ENCODE measurements at regions not wholly inside any gene's neighbourhood (a gene's known extent, or its start where the extent isn't known, plus 50 kb on each side); places are given as distances from the start of the nearest gene placed in this dataset.

- H3K27me3 Mint-ChIP-seq (ENCODE audit: low read depth) = no peaks in the 10 kb centered on the region
- H3K23ac ChIP-seq (ENCODE audit: insufficient read length, low read depth, low read length) = no peak overlapping the region
- no peak overlapping the region for H2BK5ac ChIP-seq (ENCODE audit: insufficient read length, low read length)
Observed at GRCh38 chr5:104347119-104347708, 784.6 kb upstream of the NUDT12 start.

More at GRCh38 chr5:104347119-104347708, 784.6 kb upstream of the NUDT12 start:
- Histone ChIP-seq H2BK15ac (ENCODE audit: low read depth, low read length) (no peak overlapping the region), H2AK5ac (ENCODE audit: insufficient read length, low read length) (no peak overlapping the region), H3K4ac (ENCODE audit: low read depth, low read length) (no peak overlapping the region), H4K91ac (ENCODE audit: insufficient read length, low read depth, low read length) (no peak overlapping the region), H3K4me2 (ENCODE audit: insufficient read depth, insufficient read length, low read length) (no peak overlapping the region), H3K9me3 (ENCODE audit: control insufficient read depth, low read depth, low read length) (no peaks in the 10 kb centered on the region), H3T11ph (ENCODE audit: low read length) (no peak overlapping the region), H3K4me1 (ENCODE audit: insufficient read depth, low read length) (peaks cover 2% of the 10 kb centered on the region), H3K56ac (ENCODE audit: insufficient read length, low read depth, low read length) (no peak overlapping the region), H4K5ac (ENCODE audit: insufficient read length, low read depth, low read length) (no peak overlapping the region), H3K23me2 (ENCODE audit: insufficient read length, low read depth, low read length, poor library complexity, severe bottlenecking) (no peaks in the 10 kb centered on the region), H3K27ac (ENCODE audit: insufficient read length, low read depth, low read length) (no peak overlapping the region), H3K14ac (ENCODE audit: insufficient read depth, low read length) (no peak overlapping the region), H2BK120ac (ENCODE audit: low read depth, low read length, poor library complexity, severe bottlenecking) (no peak overlapping the region), H3K18ac (ENCODE audit: insufficient read length, low read depth, low read length) (no peak overlapping the region), H2BK12ac (ENCODE audit: insufficient read length, low read depth, low read length) (no peak overlapping the region), H3K79me2 (ENCODE audit: insufficient read depth, low read length) (no peaks in the 10 kb centered on the region), H2AFZ (ENCODE audit: low read length) (no peak overlapping the region), H2BK20ac (ENCODE audit: low read depth, low read length, poor library complexity, severe bottlenecking) (no peak overlapping the region), H4K20me1 (ENCODE audit: control insufficient read depth, insufficient read depth, insufficient read length) (no peaks in the 10 kb centered on the region), H4K8ac (replicated peaks; ENCODE audit: insufficient read length, low read depth, low read length) (no peak overlapping the region), H3K79me1 (ENCODE audit: insufficient read depth, low read depth, low read length, poor library complexity, severe bottlenecking) (no peaks in the 10 kb centered on the region), H3K9ac (ENCODE audit: extremely low read depth, insufficient read length, low read length) (no peak overlapping the region), H3K27me3 (ENCODE audit: insufficient read depth, low read length) (no peaks in the 10 kb centered on the region)
- DNase-seq = no peak
- Mint-ChIP-seq H3K36me3 (ENCODE audit: insufficient read depth in 1 of 3, low read depth in 3 of 3) (no peaks in the 10 kb centered on the region), H3K4me3 (no peak overlapping the region), H3K27ac (no peak overlapping the region), H3K9me3 (no peaks in the 10 kb centered on the region), H3K4me1 (peaks cover 13% of the 10 kb centered on the region in 2 experiments)
- TF ChIP-seq, protein P1, sequence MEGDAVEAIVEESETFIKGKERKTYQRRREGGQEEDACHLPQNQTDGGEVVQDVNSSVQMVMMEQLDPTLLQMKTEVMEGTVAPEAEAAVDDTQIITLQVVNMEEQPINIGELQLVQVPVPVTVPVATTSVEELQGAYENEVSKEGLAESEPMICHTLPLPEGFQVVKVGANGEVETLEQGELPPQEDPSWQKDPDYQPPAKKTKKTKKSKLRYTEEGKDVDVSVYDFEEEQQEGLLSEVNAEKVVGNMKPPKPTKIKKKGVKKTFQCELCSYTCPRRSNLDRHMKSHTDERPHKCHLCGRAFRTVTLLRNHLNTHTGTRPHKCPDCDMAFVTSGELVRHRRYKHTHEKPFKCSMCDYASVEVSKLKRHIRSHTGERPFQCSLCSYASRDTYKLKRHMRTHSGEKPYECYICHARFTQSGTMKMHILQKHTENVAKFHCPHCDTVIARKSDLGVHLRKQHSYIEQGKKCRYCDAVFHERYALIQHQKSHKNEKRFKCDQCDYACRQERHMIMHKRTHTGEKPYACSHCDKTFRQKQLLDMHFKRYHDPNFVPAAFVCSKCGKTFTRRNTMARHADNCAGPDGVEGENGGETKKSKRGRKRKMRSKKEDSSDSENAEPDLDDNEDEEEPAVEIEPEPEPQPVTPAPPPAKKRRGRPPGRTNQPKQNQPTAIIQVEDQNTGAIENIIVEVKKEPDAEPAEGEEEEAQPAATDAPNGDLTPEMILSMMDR (conservative IDR thresholded peaks at IDR 0.05) = peak; percentile 61
- WGBS (ENCODE audit: extremely low coverage, insufficient read length, low lambda C conversion rate) = no CpG with 5 or more reads among the region's 1 CpG
